ENCODE measurements at regions not wholly inside any gene's neighbourhood (a gene's known extent, or its start where the extent isn't known, plus 50 kb on each side); places are given as distances from the start of the nearest gene placed in this dataset.
"Not testable (repeated sequence)": the region's sequence is repeated elsewhere in the genome, so short reads cannot be mapped to it uniquely, and the experiment has no call there.

- DNase-seq; H3K36me3 ChIP-seq; H3K4me3 ChIP-seq (ENCODE audit: low read depth, low read length); H3K4me1 ChIP-seq; H3K9me3 ChIP-seq; H3K27me3 ChIP-seq: not testable (repeated sequence)
These were observed 52.9 kb upstream of the CSF1 start for GRCh38 chr1:109857702-109858101.

- not testable (repeated sequence) for H3K4me1 ChIP-seq; H3K9me3 ChIP-seq; H3K27me3 ChIP-seq; DNase-seq; H3K4me3 ChIP-seq (ENCODE audit: low read depth, low read length); H3K36me3 ChIP-seq
These were observed 54.7 kb upstream of the CSF1 start for GRCh38 chr1:109855986-109856385.

- H3K9me3 ChIP-seq; H3K27me3 ChIP-seq; H3K36me3 ChIP-seq; H3K4me1 ChIP-seq; DNase-seq; H3K4me3 ChIP-seq (ENCODE audit: low read depth, low read length): not testable (repeated sequence)
These were observed 56.7 kb upstream of the CSF1 start for GRCh38 chr1:109853972-109854371.

- not testable (repeated sequence) for H3K9me3 ChIP-seq; H3K4me3 ChIP-seq (ENCODE audit: low read depth, low read length); H3K4me1 ChIP-seq; H3K36me3 ChIP-seq; H3K27me3 ChIP-seq; DNase-seq
These were observed 58.2 kb upstream of the CSF1 start for GRCh38 chr1:109852221-109853015.

GRCh38 chr1:109850827-109851226 is 59.8 kb upstream of the CSF1 start:
- Histone ChIP-seq H3K9me3 (no peaks in the 10 kb centered on the region), H3K4me1 (peaks cover 6% of the 10 kb centered on the region; the same call in 1 of the 2 replicates), H3K36me3 (no peaks in the 10 kb centered on the region), H3K27me3 (no peaks in the 10 kb centered on the region), H3K4me3 (ENCODE audit: low read depth, low read length) (no peak overlapping the region)
- no peak for DNase-seq
- TF ChIP-seq CTCF (IDR thresholded peaks at IDR 0.05; ENCODE audit: low read depth, low read length), result no peak

- Histone ChIP-seq H3K4me3 (ENCODE audit: low read depth, low read length) (no peak overlapping the region), H3K9me3 (no peaks in the 10 kb centered on the region), H3K36me3 (no peaks in the 10 kb centered on the region), H3K27me3 (no peaks in the 10 kb centered on the region), H3K4me1 (peaks cover 8% of the 10 kb centered on the region; the same call in 1 of the 2 replicates)
- TF ChIP-seq CTCF (IDR thresholded peaks at IDR 0.05; ENCODE audit: low read depth, low read length), result no peak
- no peak for DNase-seq
These were observed 60.5 kb upstream of the CSF1 start for GRCh38 chr1:109850194-109850593.

- Histone ChIP-seq H3K36me3 (no peaks in the 10 kb centered on the region), H3K9me3 (no peaks in the 10 kb centered on the region), H3K27me3 (no peaks in the 10 kb centered on the region), H3K4me3 (ENCODE audit: low read depth, low read length) (no peak overlapping the region), H3K4me1 (peaks cover 8% of the 10 kb centered on the region; the same call in 1 of the 2 replicates)
- DNase-seq, result no peak
- no peak for TF ChIP-seq CTCF (IDR thresholded peaks at IDR 0.05; ENCODE audit: low read depth, low read length)
These were observed 61.0 kb upstream of the CSF1 start for GRCh38 chr1:109849655-109850054.

GRCh38 chr1:109847251-109847650 is 63.4 kb upstream of the CSF1 start:
- H3K36me3 ChIP-seq, result no peaks in the 10 kb centered on the region
- H3K4me1 ChIP-seq, result peaks cover 8% of the 10 kb centered on the region; the same call in 1 of the 2 replicates
- no peak for TF ChIP-seq CTCF (IDR thresholded peaks at IDR 0.05; ENCODE audit: low read depth, low read length)
- no peak overlapping the region for H3K4me3 ChIP-seq (ENCODE audit: low read depth, low read length)
- no peak for DNase-seq
- H3K27me3 ChIP-seq, result no peaks in the 10 kb centered on the region
- H3K9me3 ChIP-seq, result no peaks in the 10 kb centered on the region
